ENCODE measurements at regions not wholly inside any gene's neighbourhood (a gene's known extent, or its start where the extent isn't known, plus 50 kb on each side); places are given as distances from the start of the nearest gene placed in this dataset.

- no peak for TF ChIP-seq FOXP1 (CRISPR knock-in tag; IDR thresholded peaks at IDR 0.05)
Measured at GRCh38 chr6:123127807-123128206, 131.8 kb downstream of the CLVS2 start (continued).

GRCh38 chr6:123150076-123150475 lies 154.0 kb downstream of the CLVS2 start:
- Histone ChIP-seq H3K9ac (ENCODE audit: insufficient read depth in 1 of 2, low read depth in 2 of 2, low read length in 2 of 2) (no peak overlapping the region), H3K79me2 (ENCODE audit: control insufficient read depth, insufficient read depth, low read length) (no peaks in the 10 kb centered on the region), H3K36me3 (ENCODE audit: control insufficient read depth, insufficient read depth, low read length) (no peaks in the 10 kb centered on the region), H4K20me1 (replicated peaks; ENCODE audit: control insufficient read depth, insufficient read depth, low read length) (no peaks in the 10 kb centered on the region), H3K4me3 (no peak overlapping the region), H3K4me2 (ENCODE audit: insufficient read depth, low read length) (no peak overlapping the region), H3K4me1 (replicated peaks in 1 of 2; ENCODE audit: control insufficient read depth in 2 of 2, insufficient read depth in 2 of 2, low read length in 2 of 2) (no peaks in the 10 kb centered on the region), H3K9me1 (ENCODE audit: control insufficient read depth, insufficient read depth, low read length) (no peaks in the 10 kb centered on the region), H2AFZ (ENCODE audit: low read depth, low read length) (no peak overlapping the region), H3K27me3 (ENCODE audit: control insufficient read depth in 2 of 2, insufficient read depth in 2 of 2, low read length in 2 of 2) (no peaks in the 10 kb centered on the region), H3K27ac (ENCODE audit: extremely low read depth, low read depth, low read length) (no peak overlapping the region), H3K9me3 (replicated peaks; ENCODE audit: control insufficient read depth, insufficient read depth, low read depth, low read length) (no peaks in the 10 kb centered on the region)
- ChIA-PET CTCF (ENCODE audit: low intra/inter-chr PET ratio) (no interaction called here), POLR2A (no interaction called here)
- no TSS peak for BruUV-seq (replicated peaks)
- ATAC-seq (no peak), DNase-seq (ENCODE audit: extremely low read depth in 1 of 4, low spot score in 3 of 4) (no peak), FAIRE-seq (no peak)
- in situ Hi-C loops (cut with MboI) (no loop called here), intact Hi-C loops (cut with micrococcal nuclease) (no loop called here)
- TF ChIP-seq MBD2 (IDR thresholded peaks at IDR 0.05; ENCODE audit: borderline replicate concordance, low read depth), result no peak
- TF ChIP-seq ZFP36 (IDR thresholded peaks at IDR 0.05; ENCODE audit: low read depth, low read length, partially characterized antibody), result no peak
- TF ChIP-seq BMI1 (IDR thresholded peaks at IDR 0.05; ENCODE audit: low read length), result no peak
- TF ChIP-seq ZBTB34 (CRISPR knock-in tag; IDR thresholded peaks at IDR 0.05), result no peak
- no peak for TF ChIP-seq ZNF76 (CRISPR knock-in tag; IDR thresholded peaks at IDR 0.05; ENCODE audit: borderline replicate concordance)
- TF ChIP-seq ZNF668 (CRISPR knock-in tag; IDR thresholded peaks at IDR 0.05), result no peak
- TF ChIP-seq ZNF740 (CRISPR knock-in tag; IDR thresholded peaks at IDR 0.05), result no peak
- TF ChIP-seq ZNF740 (tag; IDR thresholded peaks at IDR 0.05), result no peak
- no peak for TF ChIP-seq PYGO2 (tag; IDR thresholded peaks at IDR 0.05)
- no peak for TF ChIP-seq GTF3C2 (IDR thresholded peaks at IDR 0.05; ENCODE audit: borderline replicate concordance, extremely low read depth, insufficient read length)
- no peak for TF ChIP-seq MLX (CRISPR knock-in tag; conservative IDR thresholded peaks at IDR 0.05)
- TF ChIP-seq ZFP91 (CRISPR knock-in tag; IDR thresholded peaks at IDR 0.05), result no peak
- no peak for TF ChIP-seq ZBTB1 (CRISPR knock-in tag; IDR thresholded peaks at IDR 0.05; ENCODE audit: borderline replicate concordance, low read depth)

Measured in K562 (cell line).